ENCODE measurements at regions not wholly inside any gene's neighbourhood (a gene's known extent, or its start where the extent isn't known, plus 50 kb on each side); places are given as distances from the start of the nearest gene placed in this dataset.

DNA sequence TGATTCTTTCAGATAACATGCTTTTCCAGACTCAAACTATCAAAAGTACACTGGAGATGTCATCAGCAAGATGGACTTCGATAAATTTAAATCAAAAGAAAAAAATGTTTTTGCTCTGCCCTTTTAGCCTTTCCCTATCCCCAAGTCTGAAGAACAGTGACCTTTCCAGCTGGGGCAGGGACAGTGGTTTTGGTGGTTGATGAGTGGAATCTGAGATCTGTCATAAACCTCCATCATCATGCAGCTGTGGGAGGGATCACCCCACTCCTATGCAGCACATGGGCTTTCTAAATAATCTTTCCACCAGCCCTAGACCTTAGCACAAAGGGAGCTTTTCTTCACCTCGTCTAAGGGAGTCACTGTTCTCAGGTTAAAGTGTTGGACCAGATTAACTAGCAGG is 869.5 kb upstream of the SOX9 start:
- intact Hi-C loops (cut with micrococcal nuclease) = no loop called here
- H3K4me2 ChIP-seq (replicated peaks; ENCODE audit: low read depth, low read length, poor library complexity, severe bottlenecking) = no peak overlapping the region

DNA sequence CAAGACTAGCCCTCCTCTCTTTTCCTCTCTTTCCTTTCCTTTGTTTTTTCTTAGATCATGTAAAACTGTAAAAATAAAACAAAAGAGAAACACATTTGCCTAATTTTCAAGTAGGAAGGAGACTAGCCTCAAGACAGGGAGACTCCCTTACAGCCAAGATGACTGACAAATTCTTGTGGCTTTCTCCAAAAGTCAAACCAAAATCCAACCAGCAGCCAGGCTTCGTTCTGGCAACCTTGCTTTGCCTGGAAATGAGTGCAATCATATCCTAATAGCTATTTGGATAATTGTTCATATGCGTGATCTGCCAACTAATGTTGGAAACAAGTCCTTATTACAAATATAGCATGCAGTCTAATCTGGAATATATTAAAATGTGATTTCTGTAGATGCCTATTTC is 868.9 kb upstream of the SOX9 start:
- H3K9me3 Mint-ChIP-seq (ENCODE audit: insufficient read depth) = no peaks in the 10 kb centered on the region
- no peaks in the 10 kb centered on the region for H3K36me3 ChIP-seq (replicated peaks in 1 of 2; ENCODE audit: control extremely low read depth in 1 of 2, control insufficient read depth in 1 of 2, extremely low read depth in 1 of 2, insufficient read depth in 2 of 2, low read length in 1 of 2)
- H3K27me3 Mint-ChIP-seq = no peaks in the 10 kb centered on the region
- H3K4me1 ChIP-seq (ENCODE audit: control insufficient read depth in 2 of 2, insufficient read depth in 2 of 2, low read length in 2 of 2) = no peaks in the 10 kb centered on the region
- TF ChIP-seq, protein P1, sequence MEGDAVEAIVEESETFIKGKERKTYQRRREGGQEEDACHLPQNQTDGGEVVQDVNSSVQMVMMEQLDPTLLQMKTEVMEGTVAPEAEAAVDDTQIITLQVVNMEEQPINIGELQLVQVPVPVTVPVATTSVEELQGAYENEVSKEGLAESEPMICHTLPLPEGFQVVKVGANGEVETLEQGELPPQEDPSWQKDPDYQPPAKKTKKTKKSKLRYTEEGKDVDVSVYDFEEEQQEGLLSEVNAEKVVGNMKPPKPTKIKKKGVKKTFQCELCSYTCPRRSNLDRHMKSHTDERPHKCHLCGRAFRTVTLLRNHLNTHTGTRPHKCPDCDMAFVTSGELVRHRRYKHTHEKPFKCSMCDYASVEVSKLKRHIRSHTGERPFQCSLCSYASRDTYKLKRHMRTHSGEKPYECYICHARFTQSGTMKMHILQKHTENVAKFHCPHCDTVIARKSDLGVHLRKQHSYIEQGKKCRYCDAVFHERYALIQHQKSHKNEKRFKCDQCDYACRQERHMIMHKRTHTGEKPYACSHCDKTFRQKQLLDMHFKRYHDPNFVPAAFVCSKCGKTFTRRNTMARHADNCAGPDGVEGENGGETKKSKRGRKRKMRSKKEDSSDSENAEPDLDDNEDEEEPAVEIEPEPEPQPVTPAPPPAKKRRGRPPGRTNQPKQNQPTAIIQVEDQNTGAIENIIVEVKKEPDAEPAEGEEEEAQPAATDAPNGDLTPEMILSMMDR (IDR thresholded peaks at IDR 0.05) = no peak
- TF ChIP-seq EZH2 (IDR thresholded peaks at IDR 0.05; ENCODE audit: borderline replicate concordance, insufficient read depth, low read depth, low read length, poor library complexity, severe bottlenecking) = no peak
- H3K27me3 ChIP-seq (replicated peaks in 1 of 4; ENCODE audit: control extremely low read depth in 1 of 4, control insufficient read depth in 3 of 4, insufficient read depth in 4 of 4, low read length in 3 of 4) = no peaks in the 10 kb centered on the region
- H2AFZ ChIP-seq (ENCODE audit: insufficient read depth, low read depth, low read length, poor library complexity, severe bottlenecking) = no peak overlapping the region
- ChIA-PET POLR2A (no interaction called here), CTCF (no interaction called here)
- no peaks in the 10 kb centered on the region for H3K79me2 ChIP-seq (ENCODE audit: control insufficient read depth, insufficient read depth, low read length)
- no peak for DNase-seq
- H3K9me3 ChIP-seq (ENCODE audit: control extremely low read depth in 1 of 3, control insufficient read depth in 2 of 3, insufficient read depth in 1 of 3, low read length in 2 of 3) = peaks cover 0 to 2% (median 0%) of the 10 kb centered on the region in 3 donors
- H3K9ac ChIP-seq (ENCODE audit: low read length) = no peak overlapping the region
- no peak overlapping the region for H3K4me3 Mint-ChIP-seq
- H3K27ac ChIP-seq (ENCODE audit: low read length in 2 of 2) = no peak overlapping the region
- no peaks in the 10 kb centered on the region for H3K4me1 Mint-ChIP-seq
- no peak overlapping the region for H3K27ac Mint-ChIP-seq
- H3K4me2 ChIP-seq (replicated peaks; ENCODE audit: low read depth, low read length, poor library complexity, severe bottlenecking) = no peak overlapping the region
- H3K4me3 ChIP-seq (ENCODE audit: control extremely low read depth in 1 of 5, extremely low read depth in 1 of 5, insufficient read depth in 1 of 5, low read depth in 2 of 5, low read length in 4 of 5) = no peak overlapping the region
- ATAC-seq (ENCODE audit: low read depth) = no peak
- intact Hi-C loops (cut with micrococcal nuclease) = no loop called here
- H4K20me1 ChIP-seq (ENCODE audit: control insufficient read depth, insufficient read depth, low read length, poor library complexity, severe bottlenecking) = no peaks in the 10 kb centered on the region
- WGBS (ENCODE audit: insufficient coverage) = no CpG with 5 or more reads among the region's 2 CpGs

More for the DNA sequence above, 869.5 kb upstream of the SOX9 start:
- ChIA-PET CTCF (no interaction called here), POLR2A (no interaction called here)
- Mint-ChIP-seq H3K4me1 (no peaks in the 10 kb centered on the region), H3K4me3 (no peak overlapping the region), H3K9me3 (ENCODE audit: insufficient read depth) (no peaks in the 10 kb centered on the region), H3K27ac (no peak overlapping the region), H3K27me3 (no peaks in the 10 kb centered on the region)
- TF ChIP-seq EZH2 (IDR thresholded peaks at IDR 0.05; ENCODE audit: borderline replicate concordance, insufficient read depth, low read depth, low read length, poor library complexity, severe bottlenecking) = no peak
- TF ChIP-seq, protein P1 (IDR thresholded peaks at IDR 0.05) = no peak
- Histone ChIP-seq H3K9ac (ENCODE audit: low read length) (no peak overlapping the region), H3K27me3 (replicated peaks in 1 of 4; ENCODE audit: control extremely low read depth in 1 of 4, control insufficient read depth in 3 of 4, insufficient read depth in 4 of 4, low read length in 3 of 4) (no peaks in the 10 kb centered on the region), H3K9me3 (ENCODE audit: control extremely low read depth in 1 of 3, control insufficient read depth in 2 of 3, insufficient read depth in 1 of 3, low read length in 2 of 3) (peaks cover 0 to 3% (median 0%) of the 10 kb centered on the region in 3 donors), H4K20me1 (ENCODE audit: control insufficient read depth, insufficient read depth, low read length, poor library complexity, severe bottlenecking) (no peaks in the 10 kb centered on the region), H3K4me1 (ENCODE audit: control insufficient read depth in 2 of 2, insufficient read depth in 2 of 2, low read length in 2 of 2) (no peaks in the 10 kb centered on the region), H2AFZ (ENCODE audit: insufficient read depth, low read depth, low read length, poor library complexity, severe bottlenecking) (no peak overlapping the region), H3K27ac (ENCODE audit: low read length in 2 of 2) (no peak overlapping the region), H3K79me2 (ENCODE audit: control insufficient read depth, insufficient read depth, low read length) (no peaks in the 10 kb centered on the region), H3K4me3 (ENCODE audit: control extremely low read depth in 1 of 5, extremely low read depth in 1 of 5, insufficient read depth in 1 of 5, low read depth in 2 of 5, low read length in 4 of 5) (no peak overlapping the region), H3K36me3 (replicated peaks in 1 of 2; ENCODE audit: control extremely low read depth in 1 of 2, control insufficient read depth in 1 of 2, extremely low read depth in 1 of 2, insufficient read depth in 2 of 2, low read length in 1 of 2) (no peaks in the 10 kb centered on the region)
- WGBS (ENCODE audit: insufficient coverage) = no CpG with 5 or more reads among the region's 2 CpGs
- ATAC-seq (ENCODE audit: low read depth) (no peak), DNase-seq (no peak)

All from B cell (primary cell).